ENCODE measurements at regions not wholly inside any gene's neighbourhood (a gene's known extent, or its start where the extent isn't known, plus 50 kb on each side); places are given as distances from the start of the nearest gene placed in this dataset.
"Not testable (repeated sequence)": the region's sequence is repeated elsewhere in the genome, so short reads cannot be mapped to it uniquely, and the experiment has no call there.

DNA sequence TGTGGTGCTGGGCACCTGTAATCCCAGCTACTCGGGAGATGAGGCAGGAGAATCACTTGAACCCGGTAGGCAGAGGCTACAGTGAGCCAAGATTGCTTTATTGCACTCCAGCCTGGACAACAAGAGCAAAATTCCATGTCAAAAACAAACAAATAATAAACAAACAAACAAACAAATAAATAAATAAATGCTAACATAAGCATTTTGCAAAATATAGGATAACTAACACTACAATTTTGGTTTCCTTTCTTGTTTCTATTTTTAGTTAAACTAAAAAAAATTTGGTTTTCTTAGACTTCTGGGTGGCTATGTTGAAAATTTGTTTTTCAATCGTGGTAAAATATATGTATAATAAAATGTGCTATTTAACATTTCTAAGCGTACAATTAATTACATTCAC is 115.0 kb upstream of the ZNF516 start:
- DNase-seq (ENCODE audit: low spot score) = no peak

DNA sequence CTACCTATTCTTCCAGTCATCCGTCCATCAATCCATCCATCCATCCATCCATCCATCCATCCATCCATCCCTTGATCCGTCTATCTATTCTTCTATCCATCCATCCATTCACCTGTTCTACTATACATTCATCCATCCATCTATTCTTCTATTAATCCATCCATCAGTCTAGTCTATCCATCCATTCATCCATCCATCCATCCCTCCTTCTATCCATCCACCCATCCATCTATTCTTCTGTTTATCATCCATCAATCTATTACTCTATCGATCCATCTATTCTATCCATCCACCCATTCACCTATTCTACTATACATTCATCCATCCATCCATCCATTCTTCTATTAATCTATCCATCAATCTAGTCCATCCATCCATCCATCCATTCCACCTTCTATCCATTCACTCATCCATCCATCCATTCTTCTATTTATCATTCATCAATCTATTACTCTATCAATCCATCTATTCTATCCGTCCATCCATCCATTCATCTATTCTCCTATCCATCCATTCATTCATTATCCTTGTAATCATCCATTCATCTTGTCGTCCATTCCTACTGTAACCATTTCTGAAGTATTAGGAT is 110.4 kb upstream of the ZNF516 start:
- DNase-seq (ENCODE audit: low spot score) = no peak

DNA sequence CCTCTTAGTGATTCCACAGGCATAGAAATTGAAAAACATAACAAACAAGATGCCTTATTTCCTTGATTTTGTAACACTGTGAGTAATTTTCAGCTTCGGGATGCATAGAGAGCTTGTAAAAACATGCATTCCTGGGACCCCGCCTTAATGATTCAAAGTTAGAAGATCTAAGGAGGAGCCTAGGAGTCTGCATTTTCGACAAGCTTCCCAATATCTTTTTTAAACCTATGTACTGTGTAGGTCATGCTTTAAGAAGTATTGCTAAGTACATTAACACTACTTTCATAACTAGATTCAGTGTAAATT is 109.8 kb upstream of the ZNF516 start:
- no peak for DNase-seq (ENCODE audit: low spot score)

DNA sequence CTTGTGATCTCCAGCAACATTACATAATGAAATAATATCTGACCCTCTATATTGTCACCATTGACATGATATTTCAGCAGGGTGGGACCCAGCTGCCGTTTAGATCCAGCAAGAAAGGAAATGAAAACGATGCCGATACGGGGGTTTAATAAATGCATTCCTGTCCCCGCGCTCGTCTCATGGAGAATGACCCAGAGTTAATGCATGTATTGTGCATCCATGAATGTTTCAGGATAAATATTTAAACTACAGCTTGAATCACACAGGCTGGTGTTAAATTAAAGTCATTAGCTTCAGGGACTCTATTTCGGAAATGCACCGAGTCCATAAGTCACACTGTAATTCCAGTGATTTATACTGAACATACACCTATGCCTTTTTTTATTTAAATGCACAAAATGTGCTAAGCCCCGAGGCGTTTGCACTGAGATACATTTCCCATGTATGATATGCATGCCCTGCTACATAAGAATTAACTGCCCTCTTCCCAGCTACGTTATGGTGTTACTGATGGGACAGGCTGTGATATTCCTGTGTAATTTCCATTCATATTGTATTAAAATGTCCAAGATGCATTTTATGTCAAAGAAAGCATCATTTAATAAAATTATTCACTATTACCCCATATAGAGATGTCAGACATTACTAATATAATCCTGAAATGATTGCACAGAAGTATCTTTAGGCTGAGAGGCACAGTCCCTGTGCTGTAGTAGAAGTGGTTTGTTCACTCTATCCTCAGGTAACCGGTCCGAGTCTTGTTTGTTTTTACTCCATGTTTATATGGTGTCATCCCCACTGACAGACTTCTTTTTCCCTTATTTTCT is 109.3 kb upstream of the ZNF516 start:
- DNase-seq (ENCODE audit: low spot score) = no peak

DNA sequence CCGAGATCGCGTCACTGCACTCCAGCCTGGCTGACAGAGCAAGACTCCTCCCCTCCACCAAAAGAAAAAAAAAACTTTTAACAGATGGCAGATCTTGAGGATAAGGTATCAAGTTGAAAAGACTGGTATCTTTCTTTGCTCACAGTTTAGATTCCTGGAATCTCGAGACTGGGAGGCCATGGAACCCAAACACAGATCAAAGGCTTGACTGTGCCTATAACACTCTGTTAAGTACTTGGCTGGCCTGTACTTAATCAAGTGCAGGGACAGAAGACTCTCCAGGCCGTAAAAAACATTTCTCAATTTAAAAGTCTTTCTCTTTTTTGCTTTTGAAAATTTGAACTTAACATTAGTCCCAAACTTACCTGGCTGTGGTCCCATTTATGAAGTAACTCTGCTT is 107.1 kb upstream of the ZNF516 start:
- no peak for DNase-seq (ENCODE audit: low spot score)

DNA sequence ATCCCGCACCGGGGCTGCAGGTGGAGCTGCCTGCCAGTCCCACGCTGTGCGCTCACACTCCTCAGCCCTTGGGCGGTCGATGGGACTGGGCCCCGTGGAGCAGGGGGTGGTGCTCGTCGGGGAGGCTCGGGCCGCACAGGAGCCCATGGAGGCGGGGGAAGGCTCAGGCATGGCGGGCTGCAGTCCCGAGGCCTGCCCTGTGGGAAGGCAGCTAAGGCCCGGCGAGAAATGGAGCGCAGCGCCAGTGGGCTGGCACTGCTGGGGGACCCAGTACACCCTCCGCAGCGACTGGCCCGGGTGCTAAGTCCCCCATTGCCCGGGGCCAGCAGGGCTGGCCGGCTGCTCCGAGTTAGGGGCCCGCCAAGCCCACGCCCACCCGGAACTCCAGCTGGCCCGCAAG is 105.0 kb upstream of the ZNF516 start:
- DNase-seq (ENCODE audit: low spot score) = not testable (repeated sequence)

DNA sequence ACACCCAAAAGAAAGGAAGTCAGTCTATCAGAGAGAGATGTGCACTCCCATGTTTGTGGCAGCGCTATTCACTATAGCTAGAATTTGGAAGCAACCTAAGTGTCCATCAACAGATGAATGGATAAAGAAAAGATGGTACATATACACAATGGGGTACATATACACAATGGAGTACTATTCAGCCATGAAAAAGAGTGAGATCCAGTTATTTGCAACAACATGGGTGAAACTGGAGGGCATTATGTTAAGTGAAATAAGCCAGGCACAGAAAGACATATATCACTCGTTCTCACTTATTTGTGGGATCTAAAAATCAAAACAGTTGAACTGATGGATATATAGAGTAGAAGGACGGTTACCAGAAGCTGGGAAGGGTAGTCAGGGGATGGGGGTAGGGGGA is 99.9 kb upstream of the ZNF516 start:
- DNase-seq (ENCODE audit: low spot score) = no peak

DNA sequence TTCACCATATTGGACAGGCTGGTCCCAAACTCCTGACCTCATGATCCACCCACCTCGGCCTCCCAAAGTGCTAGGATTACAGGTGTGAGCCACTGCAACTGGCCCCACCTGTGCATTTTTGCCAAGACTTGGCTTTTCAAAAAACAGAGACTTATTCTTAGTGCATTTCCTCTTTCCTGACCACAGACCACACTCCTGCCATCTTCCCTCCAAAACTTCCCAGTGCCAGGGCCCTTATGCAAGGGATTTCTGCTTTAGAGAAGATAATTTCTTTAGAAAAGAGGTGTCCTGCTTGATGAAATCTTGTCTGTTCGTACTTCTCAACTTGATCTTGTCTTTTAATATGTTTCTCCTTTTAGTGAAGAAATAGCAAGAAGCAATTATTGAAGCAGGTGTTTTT is 98.8 kb upstream of the ZNF516 start:
- DNase-seq (ENCODE audit: low spot score) = no peak

DNA sequence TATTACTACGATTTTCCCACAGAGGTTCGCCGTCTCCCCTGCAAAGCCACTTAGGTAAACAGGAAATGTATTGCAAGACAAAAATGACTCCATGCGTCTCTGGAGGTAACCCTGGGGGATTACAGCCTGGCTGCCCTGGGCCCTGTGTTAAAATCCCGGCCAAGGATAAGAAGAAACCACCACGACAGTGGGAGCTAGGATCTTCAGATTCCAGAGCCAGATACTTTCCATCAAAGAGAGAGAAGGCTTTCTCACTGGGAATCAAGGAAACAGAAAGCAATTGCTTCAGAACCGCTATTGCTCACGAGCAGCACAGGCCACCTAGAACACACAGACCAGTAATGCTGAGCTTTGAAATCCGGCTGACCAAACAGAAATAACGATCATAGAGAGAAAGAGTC is 97.9 kb upstream of the ZNF516 start:
- no peak for DNase-seq (ENCODE audit: low spot score)

DNA sequence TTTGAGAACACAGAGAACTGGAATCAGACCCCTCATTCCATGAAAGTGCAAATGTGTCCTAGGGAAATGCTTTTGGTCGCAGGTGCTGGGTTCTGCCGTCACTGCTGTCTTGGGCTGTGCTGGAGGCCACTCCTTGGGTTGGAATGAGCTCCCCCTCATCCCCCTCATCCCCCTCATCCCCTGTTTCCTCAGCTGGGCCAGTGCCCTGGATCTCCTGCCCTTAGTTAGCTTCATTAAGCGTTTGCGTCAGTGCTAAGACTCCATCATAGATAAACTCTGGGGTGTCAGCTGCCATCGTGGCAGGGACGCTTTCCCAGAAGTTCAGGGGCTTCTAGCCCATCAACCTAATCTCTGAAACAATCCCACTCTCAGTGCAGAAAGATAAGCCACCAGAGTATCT is 97.1 kb upstream of the ZNF516 start:
- no peak for DNase-seq (ENCODE audit: low spot score)

DNA sequence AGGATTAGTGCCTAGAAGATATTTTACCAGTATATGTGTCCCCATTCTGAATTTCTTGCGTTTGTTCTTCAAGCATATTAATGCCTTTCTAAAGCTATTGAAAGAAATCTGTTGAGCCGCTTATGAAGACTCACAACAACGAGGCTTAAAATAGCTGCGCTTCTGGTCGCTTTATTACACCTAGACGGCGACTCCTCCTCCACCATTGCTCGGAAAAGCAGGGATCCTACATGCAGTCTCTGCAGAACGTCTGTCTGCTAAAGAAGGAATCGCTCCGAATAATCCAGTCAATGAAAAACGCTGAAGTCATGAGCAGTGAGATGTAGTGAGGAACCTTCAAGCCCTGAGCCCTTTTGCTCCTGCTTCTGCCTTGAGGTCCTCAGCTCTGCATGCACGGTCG is 94.8 kb upstream of the ZNF516 start:
- DNase-seq (ENCODE audit: low spot score) = no peak

DNA sequence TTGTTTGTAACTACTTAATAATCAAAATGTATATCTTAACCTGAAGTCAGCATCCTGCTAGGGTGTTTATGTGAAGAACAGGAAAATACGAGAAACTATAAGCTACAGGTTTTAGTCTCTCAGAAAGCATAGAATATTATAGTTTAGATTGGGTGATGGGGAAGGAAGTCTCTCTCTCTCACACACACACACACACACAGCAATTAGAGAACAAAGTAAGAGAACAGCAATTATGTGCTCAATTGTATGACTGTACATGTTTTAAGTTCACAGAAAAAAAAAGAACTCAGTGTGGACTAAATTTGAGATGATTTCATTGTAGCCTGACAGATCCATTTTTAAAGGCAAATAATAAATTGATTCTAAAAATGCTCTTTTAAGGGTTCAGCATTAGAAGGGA is 94.3 kb upstream of the ZNF516 start:
- no peak for DNase-seq (ENCODE audit: low spot score)

DNA sequence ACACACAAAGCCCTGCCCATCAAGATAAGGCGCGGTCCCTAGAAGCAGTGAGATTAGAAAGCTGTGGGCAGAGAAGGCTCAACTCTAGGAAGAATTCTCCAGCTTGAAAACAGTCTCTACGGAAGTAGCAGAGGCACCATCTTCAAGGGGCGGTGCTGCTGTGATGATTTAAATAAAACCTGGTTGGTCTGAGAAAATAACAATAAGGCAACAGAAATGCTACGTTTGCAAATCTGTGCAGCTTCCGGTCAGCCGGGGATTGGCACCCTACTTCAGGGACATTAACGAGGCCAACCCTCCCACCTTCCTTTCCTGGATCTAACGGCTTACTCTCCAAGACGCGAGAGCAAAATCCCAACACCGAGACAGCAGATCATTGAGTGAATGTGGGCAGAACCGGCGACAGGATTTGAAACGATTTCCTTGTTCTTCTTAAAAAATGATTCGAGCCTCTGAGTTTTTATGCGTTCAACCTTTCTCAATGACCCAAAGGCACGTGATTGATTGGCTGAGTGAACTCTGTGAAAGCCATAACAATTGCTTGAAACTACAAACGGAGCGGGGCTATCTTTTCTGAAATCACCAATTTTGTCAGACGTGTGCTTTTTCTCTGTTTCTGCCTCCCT is 93.7 kb upstream of the ZNF516 start:
- no peak for DNase-seq (ENCODE audit: low spot score)

DNA sequence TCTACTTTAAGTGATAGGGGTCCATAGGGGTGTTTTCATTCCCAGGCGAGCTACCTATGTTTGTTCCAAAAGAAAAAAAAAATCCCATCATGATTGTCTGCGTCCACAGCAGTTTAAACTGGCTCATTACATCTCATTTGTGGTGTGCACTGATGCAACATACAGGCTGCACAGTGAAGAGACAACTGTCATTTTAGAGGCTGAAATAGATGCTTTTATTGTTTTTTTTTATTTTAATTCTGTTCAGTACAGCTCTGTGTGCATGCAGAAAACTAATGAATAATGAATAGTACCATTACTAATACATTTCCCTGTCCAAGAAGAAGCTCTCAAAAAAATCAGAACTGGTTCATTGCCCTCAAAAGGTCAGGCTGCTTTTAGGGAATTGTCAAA is 92.8 kb upstream of the ZNF516 start:
- DNase-seq (ENCODE audit: low spot score) = no peak

DNA sequence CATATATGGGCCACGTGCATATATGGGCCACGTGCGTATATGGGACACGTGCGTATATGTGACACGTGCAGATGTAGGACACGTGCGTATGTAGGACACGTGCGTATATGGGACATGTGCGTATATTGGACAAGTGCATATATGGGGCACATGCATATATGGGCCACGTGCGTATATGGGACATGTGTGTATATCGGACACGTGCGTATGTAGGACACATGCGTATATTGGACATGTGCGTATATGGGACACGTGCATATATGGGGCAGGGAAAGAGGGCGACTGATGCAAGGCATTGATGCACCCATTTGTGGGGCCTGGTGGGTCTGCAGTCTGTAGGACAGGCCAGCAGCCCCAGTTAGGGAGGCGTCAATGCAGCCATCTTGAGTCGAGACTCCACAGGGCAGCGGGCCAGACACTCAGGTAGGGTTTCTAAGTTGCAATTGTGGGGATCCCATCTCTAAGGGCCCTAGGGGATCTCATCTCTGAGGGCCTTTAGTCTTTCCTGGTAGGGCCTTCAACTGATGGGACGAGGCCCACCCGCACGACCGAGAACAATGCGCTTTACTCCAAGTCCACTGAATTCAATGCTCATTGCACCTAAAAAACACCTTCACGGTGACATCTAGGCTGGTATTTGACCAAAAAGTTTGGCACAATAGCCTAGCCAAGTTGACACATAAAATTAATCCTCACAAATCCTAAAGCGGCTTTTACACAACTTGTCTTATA is 92.3 kb upstream of the ZNF516 start:
- DNase-seq (ENCODE audit: low spot score) = no peak

DNA sequence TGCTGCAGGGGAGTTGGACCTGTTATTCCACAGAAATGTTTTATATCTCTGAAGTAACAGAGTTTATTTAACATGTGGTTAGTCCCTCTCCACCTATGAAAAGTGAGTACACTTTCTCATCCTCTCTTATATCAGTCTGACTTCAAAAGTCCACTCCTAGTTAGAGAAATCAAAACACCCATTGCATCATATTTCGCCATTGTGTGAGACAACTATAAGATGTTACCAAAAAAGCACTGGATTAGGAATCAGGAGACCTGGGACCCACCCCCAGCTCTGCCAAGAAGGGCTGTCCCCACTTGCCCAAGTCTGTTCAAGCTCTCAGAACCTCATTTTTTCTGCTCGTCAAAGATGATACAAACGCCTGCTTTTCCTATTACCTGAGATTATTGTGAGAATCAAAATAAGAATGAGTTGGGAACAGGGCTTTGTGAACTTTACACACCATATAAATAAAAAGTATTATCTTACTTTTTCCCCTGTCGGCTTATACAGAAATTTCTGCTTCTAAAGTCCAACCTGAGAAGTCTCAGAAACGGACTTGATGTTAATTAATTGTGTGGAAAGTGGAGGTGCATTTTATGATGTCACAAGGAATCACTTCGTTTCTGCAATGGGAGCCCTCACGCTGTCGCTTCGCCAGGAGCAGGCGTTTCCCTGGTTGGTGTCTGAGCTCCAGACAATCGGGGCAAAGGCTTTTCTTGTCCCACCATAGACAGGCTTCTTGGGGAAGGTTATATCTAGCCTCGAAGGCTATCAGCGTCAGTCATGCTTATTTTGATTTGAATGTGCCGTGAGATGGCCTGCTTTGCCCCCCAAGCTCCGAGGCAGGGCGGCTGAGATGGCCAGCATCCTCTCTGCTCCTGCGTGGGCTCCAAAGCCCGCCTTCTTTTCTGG is 89.6 kb upstream of the ZNF516 start:
- no peak for DNase-seq (ENCODE audit: low spot score)

DNA sequence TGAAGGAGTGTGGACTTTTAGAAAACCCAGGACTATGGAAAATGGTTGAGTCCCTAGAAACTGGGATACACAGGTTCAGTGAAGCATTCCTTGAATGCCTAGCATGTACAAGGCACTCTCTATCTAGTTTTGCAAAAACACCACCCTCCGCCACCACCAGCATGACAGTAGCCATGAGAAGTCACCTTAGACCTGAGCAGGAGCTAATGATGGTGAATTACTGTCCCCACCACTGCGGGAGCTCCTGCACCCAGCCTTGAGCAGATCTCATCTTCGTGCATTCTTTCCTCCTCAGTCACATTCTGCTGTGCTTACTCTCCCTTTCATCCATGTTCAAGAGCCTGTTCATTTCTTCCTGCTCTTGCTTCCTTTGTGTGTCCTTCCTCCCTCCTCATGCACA is 86.2 kb upstream of the ZNF516 start:
- DNase-seq (ENCODE audit: low spot score) = no peak

DNA sequence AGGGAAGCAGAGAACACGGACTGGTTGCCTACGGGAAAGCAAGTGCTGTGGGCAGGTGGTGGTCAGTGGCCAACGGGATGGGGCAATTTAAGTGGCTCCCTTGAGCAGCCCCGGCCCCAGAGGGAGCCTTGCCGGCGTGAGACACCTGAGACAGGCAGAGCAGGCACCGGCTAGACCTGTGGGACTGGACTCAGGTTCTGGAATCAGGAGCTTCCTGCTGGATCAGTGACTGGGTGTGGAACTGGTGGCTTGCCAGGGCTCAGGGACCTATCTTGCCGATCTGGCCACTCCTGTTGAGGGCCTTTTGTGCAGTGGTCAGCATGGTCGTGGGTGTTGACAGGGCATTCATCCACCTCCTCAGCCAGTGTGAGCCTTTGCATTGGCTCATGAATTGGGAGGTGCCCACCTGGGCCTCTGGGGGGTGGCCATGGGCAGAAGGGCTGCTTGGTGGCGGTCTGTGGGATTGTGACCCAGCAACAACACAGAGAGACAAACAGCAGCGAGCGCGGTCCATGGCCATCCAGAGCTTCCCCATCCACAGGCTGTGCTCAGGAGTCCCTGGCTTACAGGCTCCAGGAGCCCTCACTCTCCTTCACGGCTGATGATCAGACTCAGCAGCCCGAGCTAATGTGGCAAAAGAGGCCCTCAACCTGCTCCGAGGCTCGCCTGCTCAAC is 85.4 kb upstream of the ZNF516 start:
- DNase-seq (ENCODE audit: low spot score) = no peak

DNA sequence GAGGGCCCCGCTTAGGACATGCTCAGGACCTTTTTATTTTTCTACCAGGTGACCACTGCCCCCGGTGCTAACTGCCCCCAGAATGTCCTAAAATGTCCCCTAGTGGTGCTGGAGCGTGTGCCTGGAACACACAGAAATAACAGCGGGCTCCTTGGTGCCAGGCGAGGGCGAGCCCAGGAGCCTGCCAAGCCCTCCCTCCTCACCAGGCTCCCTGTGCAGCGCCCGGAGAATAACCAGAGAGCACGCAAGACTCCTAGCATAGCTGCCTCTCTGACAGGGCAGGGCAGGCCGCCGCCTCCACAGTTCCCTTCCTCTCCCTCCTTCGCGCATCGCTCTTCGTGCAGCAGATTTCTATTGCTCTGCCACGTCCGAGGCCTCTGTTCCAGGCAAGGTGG is 84.3 kb upstream of the ZNF516 start:
- DNase-seq (ENCODE audit: low spot score) = no peak

DNA sequence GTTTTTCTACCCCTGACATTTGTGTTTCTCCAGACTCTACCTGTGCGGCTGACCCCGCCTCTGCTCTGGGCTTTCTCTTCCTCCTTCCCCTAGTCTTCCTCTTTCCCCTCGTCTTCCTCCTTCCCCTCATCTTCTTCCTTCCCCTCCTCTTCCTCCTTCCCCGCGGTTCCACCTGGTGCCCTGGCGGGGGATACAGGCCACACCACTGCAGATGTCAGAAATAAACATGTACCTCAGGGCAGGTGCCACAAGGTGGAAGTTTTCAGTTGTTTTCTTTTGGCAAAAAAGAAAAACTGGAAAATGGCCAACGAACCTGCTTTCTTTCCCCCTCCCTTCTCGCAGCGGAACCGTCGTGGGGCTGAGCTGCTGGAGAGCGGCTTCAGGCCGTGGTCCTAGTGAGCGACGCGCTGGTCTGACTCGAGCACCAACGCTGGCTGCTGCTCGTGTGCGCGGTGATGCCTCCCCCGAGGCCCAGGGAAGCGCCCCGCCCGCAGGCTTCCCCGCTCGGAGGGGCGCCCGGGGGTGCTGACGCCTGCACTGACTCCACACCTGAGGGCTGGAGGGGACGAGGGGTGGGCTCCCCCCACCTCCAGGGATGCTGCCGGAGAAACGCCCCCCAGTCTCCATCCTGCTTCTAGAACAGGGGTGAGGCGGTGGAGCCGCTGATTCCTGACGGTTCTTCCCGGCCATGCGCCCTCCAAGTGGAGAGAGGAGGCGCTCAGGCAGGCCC is 83.7 kb upstream of the ZNF516 start:
- no peak for DNase-seq (ENCODE audit: low spot score)
